DMS 273 (cell line): ENCODE measurements at regions not wholly inside any gene's neighbourhood (a gene's known extent, or its start where the extent isn't known, plus 50 kb on each side); places are given as distances from the start of the nearest gene placed in this dataset.

ENCODE experiments used
- DNase-seq: peaks from one replicate; lab custom pipeline; 2025; ENCODE audit not compliant: unreplicated experiment; lab: John Stamatoyannopoulos, UW

DNA sequence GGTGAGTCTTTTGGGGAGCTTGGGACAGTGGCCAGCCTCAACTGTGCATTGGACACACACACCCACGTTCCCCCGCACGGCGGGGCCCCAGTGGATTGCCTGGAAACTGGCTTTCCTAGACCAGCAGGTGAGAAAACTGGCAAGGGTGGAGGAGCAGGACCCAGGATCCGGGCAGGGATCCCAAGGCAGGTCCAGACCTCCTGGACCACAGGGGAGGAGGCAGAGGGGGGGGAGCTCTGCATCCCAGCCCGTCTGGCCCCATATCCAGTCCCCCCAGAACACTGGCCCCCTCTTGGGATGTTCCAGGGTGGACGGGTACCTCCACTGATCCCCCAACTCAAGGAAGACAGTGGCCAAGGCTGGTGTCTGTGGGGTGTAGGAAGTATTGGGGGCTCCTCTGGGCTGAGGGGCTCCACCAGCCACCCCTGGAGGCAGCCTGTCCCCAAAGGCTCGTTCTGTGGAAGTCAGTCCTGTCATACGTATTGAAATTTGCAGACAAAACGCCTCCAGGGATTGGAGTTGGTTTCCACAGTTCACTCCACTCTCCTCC lies 89.3 kb upstream of the LINC01488 start:
- DNase-seq: no peak

DNA sequence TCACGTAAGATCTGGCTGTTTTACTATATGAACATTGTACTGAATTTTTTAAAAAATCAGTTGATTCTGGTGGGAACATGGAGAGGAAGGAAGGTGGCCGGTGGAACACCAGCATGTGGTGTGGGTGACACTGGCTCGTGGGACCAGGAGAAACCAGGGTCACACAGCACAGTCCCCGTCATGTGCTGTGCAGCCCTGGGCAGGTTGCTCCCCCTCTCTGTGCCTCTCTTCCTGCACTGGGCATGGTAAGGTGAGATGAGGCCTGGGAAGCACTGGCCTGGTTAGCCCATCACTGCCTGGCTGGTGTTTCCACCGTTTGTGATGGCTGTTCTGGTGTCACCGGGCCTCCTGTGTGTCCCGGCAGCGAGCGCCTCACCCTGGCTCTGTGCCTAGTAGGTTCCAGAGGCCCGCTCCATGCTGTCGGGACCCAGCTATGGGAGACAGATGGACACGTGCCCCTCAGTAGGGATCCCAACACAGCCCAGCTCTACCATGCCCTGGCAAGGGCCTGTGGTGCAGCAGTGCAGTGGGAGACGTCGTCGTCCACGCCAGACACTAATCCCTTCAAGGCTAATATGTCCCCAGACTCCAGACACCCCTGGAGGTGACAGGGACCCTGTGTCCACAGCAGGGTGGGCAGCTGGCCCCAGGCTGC lies 88.2 kb upstream of the LINC01488 start:
- DNase-seq: no peak

- DNase-seq: no peak
Observed at GRCh38 chr11:69393865-69394233, 87.6 kb upstream of the LINC01488 start.

DNA sequence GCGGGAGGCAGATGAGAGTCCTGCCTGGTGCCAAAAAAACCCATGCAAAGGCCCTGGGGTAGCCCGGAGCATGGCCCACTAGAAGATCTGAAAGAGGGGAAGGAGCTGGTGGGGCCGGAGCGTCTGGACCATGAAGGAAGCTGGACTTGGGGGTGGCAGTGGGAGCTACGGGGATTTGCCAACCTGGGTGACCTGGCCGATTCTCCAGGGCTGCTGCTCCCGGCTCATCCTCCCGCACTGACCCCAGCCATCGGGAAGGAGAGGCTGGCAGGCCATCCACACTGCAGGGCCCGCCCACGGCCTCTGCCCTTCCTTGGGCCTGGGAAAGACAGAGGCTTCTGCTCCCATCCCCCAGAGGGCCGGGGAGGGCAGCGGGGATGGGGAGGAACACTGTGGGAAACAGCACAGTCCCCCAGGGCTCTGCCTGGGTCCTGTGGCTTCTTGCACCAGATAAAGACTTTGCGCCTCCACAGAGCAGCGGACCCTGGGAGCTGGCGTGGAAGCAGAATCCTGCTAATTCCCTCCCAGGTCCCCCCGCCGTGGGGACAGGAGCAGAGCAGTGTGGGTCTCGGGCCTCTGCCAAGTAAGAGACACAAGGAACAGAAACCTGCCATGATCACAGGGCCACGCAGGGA lies 87.1 kb upstream of the LINC01488 start:
- no peak for DNase-seq

DNA sequence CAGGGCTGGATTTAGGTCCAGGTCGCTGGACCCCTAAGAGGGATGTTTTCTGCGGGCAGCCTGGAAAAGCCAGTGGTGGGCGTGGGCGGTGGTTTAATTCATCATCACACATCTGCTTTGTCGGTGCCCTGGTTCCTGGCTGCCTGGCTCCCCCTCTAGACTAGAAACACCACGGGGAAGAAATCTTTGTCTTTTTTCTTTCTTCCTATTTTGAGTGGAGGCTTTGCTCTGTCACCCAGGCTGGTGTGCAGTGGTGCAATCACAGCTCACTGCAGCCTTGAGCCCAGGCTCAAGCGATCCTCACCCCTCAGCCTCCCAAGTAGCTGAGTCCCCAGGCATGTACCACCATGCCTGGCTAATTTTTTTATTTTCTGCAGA lies 86.6 kb upstream of the LINC01488 start:
- no peak for DNase-seq

DNA sequence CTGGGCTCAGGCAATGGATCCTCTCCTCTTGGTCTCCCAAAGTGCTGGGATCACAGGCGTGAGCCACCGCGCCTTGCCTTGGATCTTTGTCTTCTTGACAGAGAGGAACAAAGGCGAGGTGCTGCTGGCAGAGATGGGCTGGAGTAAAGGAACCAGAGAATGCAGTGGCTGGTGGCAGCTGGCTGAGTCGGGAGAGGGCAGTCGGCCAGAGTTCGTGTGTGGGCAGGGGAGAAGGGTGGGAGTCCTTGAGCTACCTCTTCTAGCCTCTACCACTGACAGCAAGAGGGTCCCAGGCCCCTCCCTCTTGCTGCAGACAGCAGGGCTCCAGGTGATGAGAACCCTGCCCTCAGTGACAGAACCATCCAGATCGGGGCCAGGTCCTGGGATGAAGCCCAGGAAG lies 86.2 kb upstream of the LINC01488 start:
- DNase-seq: no peak

DNA sequence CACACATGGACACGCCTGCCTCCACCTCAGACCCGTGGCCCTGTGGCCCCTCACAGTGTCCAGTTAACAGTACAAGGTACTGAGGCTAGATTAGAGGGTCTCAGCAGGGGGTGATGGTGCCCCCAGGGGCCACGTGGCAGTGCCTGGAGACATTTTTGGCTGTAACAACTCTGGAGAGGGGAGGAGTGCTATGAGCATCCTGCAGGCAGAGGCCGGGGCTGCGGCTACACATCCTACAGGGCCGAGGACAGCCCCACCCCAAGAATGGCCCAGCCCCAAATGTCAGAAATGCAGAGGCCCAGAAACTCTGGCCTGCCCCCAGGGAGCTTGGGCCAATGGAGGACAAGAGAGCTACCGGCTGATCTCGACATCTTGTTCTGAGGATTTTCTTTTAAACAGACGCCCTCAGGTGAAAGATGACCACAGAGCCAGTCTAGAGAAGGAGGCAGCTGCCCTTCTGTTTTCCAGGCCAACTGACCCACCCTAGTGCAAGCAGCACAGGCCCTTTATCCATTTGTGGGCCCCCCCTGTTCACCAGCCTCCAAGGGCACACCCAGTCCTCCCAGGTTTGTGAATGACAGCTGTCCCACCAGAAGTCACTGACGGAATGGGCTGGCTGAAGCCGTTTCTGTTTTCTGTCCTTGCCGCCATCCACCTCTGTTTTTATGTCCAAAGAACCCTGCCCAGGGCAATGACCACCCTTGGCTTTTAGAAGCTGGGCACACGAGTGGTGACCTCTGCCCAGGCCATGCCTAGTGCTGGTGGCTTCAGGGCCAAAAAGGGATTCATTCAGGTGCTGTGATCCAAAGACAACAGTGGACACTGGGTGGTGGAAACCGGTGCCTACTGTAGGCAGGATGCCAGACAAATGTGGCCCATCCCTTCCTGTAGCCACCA lies 85.2 kb upstream of the LINC01488 start:
- DNase-seq: no peak

GRCh38 chr11:69396948-69397307 lies 84.5 kb upstream of the LINC01488 start:
- no peak for DNase-seq

- no peak for DNase-seq
Observed at GRCh38 chr11:69397732-69398131, 83.7 kb upstream of the LINC01488 start.

DNA sequence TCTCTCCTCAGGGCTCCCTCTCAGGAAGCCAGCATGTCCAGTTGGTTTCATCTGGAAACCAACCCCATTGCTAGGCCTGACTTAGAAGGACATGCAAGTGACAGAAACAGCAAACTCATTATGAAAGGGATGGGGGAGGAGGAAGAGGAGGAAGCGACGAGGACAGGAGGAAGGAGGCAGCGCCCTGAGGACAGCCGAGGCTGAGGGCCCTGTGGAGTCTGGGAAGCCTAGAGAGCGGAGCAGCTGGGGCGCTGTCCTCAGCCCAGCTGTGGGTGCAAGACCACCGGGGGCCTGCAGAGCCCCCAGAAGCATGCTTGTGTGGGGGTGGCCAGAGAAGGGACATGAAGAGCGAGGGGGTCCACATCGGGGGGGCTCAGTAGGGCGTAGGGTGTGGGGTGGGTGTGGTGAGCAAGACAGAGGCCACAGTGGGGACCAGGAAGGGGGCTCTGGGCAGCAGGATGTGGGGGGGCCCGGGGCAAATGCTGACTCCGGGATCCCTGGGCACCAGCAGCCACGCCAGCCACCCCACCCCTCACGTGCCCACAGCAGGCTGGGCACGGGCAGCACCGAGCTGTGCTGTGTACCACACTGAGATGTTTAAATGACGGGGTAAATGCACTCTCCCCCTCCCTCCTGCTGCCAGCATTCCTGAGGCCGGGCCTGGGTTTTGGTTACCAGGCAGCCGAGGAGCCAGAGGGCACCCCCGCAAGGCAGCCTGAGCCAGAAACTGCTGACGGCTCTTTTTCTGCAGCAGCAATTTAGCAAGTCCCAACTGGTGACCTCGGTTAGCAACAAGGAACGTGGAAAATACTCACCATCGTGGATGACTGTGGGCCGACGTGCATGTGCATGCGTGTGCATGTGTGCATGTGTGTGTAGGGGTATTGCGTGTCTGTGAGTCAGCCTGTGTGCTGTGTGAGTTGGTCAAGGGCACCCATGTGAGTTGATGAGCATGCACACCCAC lies 82.7 kb upstream of the LINC01488 start:
- peak; percentile 15 for DNase-seq

- DNase-seq: no peak
Observed at GRCh38 chr11:69400140-69400539, 81.3 kb upstream of the LINC01488 start.

DNA sequence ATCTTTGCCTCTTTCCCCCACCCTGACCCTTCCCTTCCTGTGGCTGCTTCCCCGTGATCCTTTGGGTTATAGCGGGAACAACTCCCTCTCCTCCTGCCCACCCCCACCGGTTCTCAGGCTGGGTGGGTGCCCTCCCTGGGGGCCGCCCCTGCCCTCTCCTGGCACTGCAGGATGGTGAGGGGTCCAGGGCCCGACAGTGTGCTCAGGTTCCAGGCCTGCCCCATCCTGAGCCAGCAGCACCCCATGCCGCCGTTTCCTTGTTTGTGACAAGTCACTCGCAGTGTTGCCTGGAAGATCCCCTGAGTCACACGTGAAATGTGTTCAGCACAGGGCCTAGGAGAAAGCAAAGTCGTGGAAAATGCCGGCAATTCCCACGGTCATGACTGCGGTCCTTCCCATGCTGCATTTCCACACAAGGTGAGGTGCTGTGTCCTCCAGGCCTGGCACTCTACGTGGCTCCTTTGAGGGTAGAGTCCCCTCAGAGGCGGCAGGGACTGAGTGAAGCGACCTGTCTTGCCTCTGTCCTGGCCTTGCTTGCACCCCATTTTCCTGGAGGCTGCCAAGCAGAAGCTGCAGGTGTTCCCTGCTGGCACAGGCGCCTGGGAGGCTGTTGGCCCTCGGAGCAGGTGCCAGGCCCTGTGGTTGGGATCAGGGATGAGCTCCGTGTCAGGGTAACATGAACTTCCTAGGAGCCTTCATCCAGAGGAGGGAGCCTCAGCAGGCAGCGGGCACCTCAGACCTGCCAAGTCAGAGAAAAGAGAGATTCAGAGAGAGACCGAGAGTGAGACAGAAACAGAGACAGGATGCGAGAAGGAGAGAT lies 80.5 kb upstream of the LINC01488 start:
- DNase-seq: no peak

DNA sequence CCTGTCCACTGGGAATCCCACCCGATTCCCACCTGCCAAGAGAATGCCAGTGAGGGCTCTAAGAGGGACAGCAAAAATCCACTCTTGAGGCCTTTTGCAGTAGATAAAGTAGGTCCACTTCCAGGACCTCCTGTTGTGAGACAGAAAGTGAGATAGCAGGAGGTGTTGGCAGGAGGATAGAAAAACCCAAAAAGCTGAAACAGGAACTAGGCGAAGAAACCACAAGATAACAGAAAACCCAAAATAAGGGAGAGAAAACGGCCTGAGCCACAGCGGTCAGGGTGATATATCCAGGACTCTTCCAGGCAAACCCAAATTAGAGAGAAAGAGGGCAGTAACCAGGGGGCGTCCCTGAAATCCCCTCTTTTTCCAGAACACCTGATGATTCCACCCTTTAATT lies 79.7 kb upstream of the LINC01488 start:
- no peak for DNase-seq

GRCh38 chr11:69402251-69402887 lies 79.1 kb upstream of the LINC01488 start:
- DNase-seq: no peak

DNA sequence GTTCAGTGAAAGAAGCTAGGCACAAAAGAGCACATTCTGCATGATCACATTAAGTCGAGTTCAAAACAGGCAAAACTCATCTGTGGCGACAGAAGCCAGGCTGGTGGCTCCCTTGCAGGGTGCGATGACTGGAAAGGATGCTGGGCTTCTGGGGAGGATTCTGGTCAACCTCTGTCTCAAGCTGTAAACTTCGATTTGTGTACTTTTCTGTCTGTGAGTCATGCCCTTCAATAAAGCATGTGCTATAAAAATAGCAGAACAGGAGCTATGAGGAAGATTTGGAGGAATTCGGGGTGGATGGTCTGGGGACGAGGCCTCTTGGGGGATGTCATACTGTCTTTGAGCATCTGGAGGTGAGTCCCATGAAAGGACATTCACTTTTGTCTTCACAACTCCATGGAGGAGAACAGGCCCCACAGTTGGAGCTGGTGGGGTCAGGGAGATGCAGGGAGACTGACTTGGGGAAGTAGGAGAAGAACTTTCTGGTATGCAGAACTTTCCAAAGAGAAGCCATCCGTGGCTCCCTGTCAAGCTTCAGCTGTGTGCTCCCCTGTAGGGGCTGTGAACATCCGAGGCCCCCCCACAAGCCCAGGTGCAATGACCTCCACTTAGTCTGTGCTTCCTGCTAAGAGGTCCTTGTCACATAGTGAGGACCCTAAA lies 77.8 kb upstream of the LINC01488 start:
- DNase-seq: no peak

- no peak for DNase-seq
Observed at GRCh38 chr11:69406060-69406459, 75.4 kb upstream of the LINC01488 start.

GRCh38 chr11:69409812-69410645 lies 71.4 kb upstream of the LINC01488 start:
- no peak for DNase-seq
